ENCODE measurements at regions not wholly inside any gene's neighbourhood (a gene's known extent, or its start where the extent isn't known, plus 50 kb on each side); places are given as distances from the start of the nearest gene placed in this dataset.
A peak's percentile ranks its signal among the peaks of the same experiment; 100 is the strongest.

- DNase-seq (ENCODE audit: extremely low read depth, low read depth) = no peak
- no peak for TF ChIP-seq CTCF (IDR thresholded peaks at IDR 0.05; ENCODE audit: low read depth, low read length, missing control alignments)
- H3K4me3 ChIP-seq (replicated peaks; ENCODE audit: low read depth, low read length) = no peak overlapping the region
These were observed 239.4 kb upstream of the ZPLD1 start for GRCh38 chr3:102195198-102195948.

GRCh38 chr3:102200126-102200525 is 234.7 kb upstream of the ZPLD1 start:
- no peak for DNase-seq (ENCODE audit: extremely low read depth, low read depth)
- H3K4me3 ChIP-seq (replicated peaks; ENCODE audit: low read depth, low read length) = no peak overlapping the region
- TF ChIP-seq CTCF (IDR thresholded peaks at IDR 0.05; ENCODE audit: low read depth, low read length, missing control alignments) = no peak

GRCh38 chr3:102200560-102200959 is 234.3 kb upstream of the ZPLD1 start:
- DNase-seq (ENCODE audit: extremely low read depth, low read depth) = no peak
- TF ChIP-seq CTCF (IDR thresholded peaks at IDR 0.05; ENCODE audit: low read depth, low read length, missing control alignments) = no peak
- H3K4me3 ChIP-seq (replicated peaks; ENCODE audit: low read depth, low read length) = no peak overlapping the region

- no peak overlapping the region for H3K4me3 ChIP-seq (replicated peaks; ENCODE audit: low read depth, low read length)
- TF ChIP-seq CTCF (IDR thresholded peaks at IDR 0.05; ENCODE audit: low read depth, low read length, missing control alignments) = no peak
- DNase-seq (ENCODE audit: extremely low read depth, low read depth) = no peak
These were observed 229.2 kb upstream of the ZPLD1 start for GRCh38 chr3:102205647-102206046.

- no peak overlapping the region for H3K4me3 ChIP-seq (replicated peaks; ENCODE audit: low read depth, low read length)
- DNase-seq (ENCODE audit: extremely low read depth, low read depth) = peak; percentile 56
- TF ChIP-seq CTCF (IDR thresholded peaks at IDR 0.05; ENCODE audit: low read depth, low read length, missing control alignments) = no peak
These were observed 228.2 kb upstream of the ZPLD1 start for GRCh38 chr3:102206511-102207031.

GRCh38 chr3:102207151-102207571 is 227.7 kb upstream of the ZPLD1 start:
- H3K4me3 ChIP-seq (replicated peaks; ENCODE audit: low read depth, low read length) = no peak overlapping the region
- DNase-seq (ENCODE audit: extremely low read depth, low read depth) = no peak
- TF ChIP-seq CTCF (IDR thresholded peaks at IDR 0.05; ENCODE audit: low read depth, low read length, missing control alignments) = no peak

Data from HFF-Myc (cell line).